ENCODE measurements at regions not wholly inside any gene's neighbourhood (a gene's known extent, or its start where the extent isn't known, plus 50 kb on each side); places are given as distances from the start of the nearest gene placed in this dataset.
"Not testable (repeated sequence)": the region's sequence is repeated elsewhere in the genome, so short reads cannot be mapped to it uniquely, and the experiment has no call there.

GRCh38 chrX:78573630-78574029 is 85.5 kb downstream of the RTL3 start:
- no peaks in the 10 kb centered on the region for H3K36me3 ChIP-seq
- intact Hi-C loops (cut with DNase I): no loop called here
- H3K27ac ChIP-seq: no peak overlapping the region
- no peak overlapping the region for H3K4me3 ChIP-seq
- no peak for TF ChIP-seq CTCF (IDR thresholded peaks at IDR 0.05)
- no peaks in the 10 kb centered on the region for H3K9me3 ChIP-seq
- no peaks in the 10 kb centered on the region for H3K4me1 ChIP-seq
- DNase-seq (no peak), ATAC-seq (no peak)
- no peaks in the 10 kb centered on the region for H3K27me3 ChIP-seq (ENCODE audit: low read depth)

GRCh38 chrX:78571849-78572248 is 87.3 kb downstream of the RTL3 start:
- no peak overlapping the region for H3K4me3 ChIP-seq
- no peak for TF ChIP-seq CTCF (IDR thresholded peaks at IDR 0.05)
- intact Hi-C loops (cut with DNase I): no loop called here
- ATAC-seq (no peak), DNase-seq (no peak)
- H3K27me3 ChIP-seq (ENCODE audit: low read depth): no peaks in the 10 kb centered on the region
- H3K9me3 ChIP-seq: no peaks in the 10 kb centered on the region
- H3K27ac ChIP-seq: no peak overlapping the region
- H3K36me3 ChIP-seq: no peaks in the 10 kb centered on the region
- no peaks in the 10 kb centered on the region for H3K4me1 ChIP-seq

- no peak for DNase-seq
- peak; percentile 25 for TF ChIP-seq CTCF (IDR thresholded peaks at IDR 0.05)
- no peak for ATAC-seq
- Histone ChIP-seq H3K4me1 (no peaks in the 10 kb centered on the region), H3K4me3 (no peak overlapping the region), H3K9me3 (no peaks in the 10 kb centered on the region), H3K36me3 (no peaks in the 10 kb centered on the region), H3K27ac (no peak overlapping the region), H3K27me3 (ENCODE audit: low read depth) (no peaks in the 10 kb centered on the region)
- intact Hi-C loops (cut with DNase I): no loop called here
Observed at GRCh38 chrX:78555401-78555980, 103.6 kb downstream of the RTL3 start.

DNA sequence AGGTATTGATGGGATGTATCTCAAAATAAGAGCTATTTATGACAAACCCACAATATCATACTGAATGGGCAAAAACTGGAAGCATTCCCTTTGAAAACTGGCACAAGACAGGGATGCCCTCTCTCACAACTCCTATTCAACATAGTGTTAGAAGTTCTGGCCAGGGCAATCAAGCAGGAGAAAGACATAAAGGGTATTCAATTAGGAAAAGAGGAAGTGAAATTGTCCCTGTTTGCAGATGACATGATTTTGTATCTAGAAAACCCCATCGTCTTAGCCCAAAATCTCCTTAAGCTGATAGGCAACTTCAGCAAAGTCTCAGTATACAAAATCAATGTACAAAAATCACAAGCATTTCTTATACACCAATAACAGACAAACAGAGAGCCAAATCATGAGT is 106.5 kb downstream of the RTL3 start:
- H3K27ac ChIP-seq; H3K4me3 ChIP-seq; H3K9me3 ChIP-seq; H3K36me3 ChIP-seq; H3K4me1 ChIP-seq; ATAC-seq; DNase-seq; intact Hi-C loops (cut with DNase I); H3K27me3 ChIP-seq (ENCODE audit: low read depth): not testable (repeated sequence)

- Histone ChIP-seq H3K27me3 (ENCODE audit: low read depth) (no peaks in the 10 kb centered on the region), H3K36me3 (no peaks in the 10 kb centered on the region), H3K4me1 (no peaks in the 10 kb centered on the region), H3K4me3 (no peak overlapping the region), H3K9me3 (no peaks in the 10 kb centered on the region), H3K27ac (no peak overlapping the region)
- DNase-seq (no peak), ATAC-seq (no peak)
- no peak for TF ChIP-seq CTCF (IDR thresholded peaks at IDR 0.05)
- intact Hi-C loops (cut with DNase I): no loop called here
Observed at GRCh38 chrX:78548012-78548411, 111.1 kb downstream of the RTL3 start.

- Histone ChIP-seq H3K4me3 (no peak overlapping the region), H3K9me3 (no peaks in the 10 kb centered on the region), H3K4me1 (no peaks in the 10 kb centered on the region), H3K27ac (no peak overlapping the region), H3K27me3 (ENCODE audit: low read depth) (no peaks in the 10 kb centered on the region), H3K36me3 (no peaks in the 10 kb centered on the region)
- DNase-seq (no peak), ATAC-seq (no peak)
- TF ChIP-seq CTCF (IDR thresholded peaks at IDR 0.05): no peak
- intact Hi-C loops (cut with DNase I): no loop called here
Observed at GRCh38 chrX:78545233-78545632, 113.9 kb downstream of the RTL3 start.

All from lower lobe of right lung (tissue), 2 donors.